Transverse colon (tissue), 4 donors: ENCODE measurements at regions not wholly inside any gene's neighbourhood (a gene's known extent, or its start where the extent isn't known, plus 50 kb on each side); places are given as distances from the start of the nearest gene placed in this dataset.

Source experiments
- DNase-seq: peaks from one replicate; pipeline ENCODE4 v3.0.0-alpha.2; 2019
- H3K27ac ChIP-seq, 4 donors: fragments of 200-600 bp; sonication (generic); 2 replicates each; pipeline ENCODE4 v1.5.1; 2016 to 2018; ENCODE audit warnings: inconsistent platforms in 4 of 4
- H3K27me3 ChIP-seq: fragments of 200-600 bp; sonication (generic); 2 replicates; pipeline ENCODE4 v1.5.1; 2017; ENCODE audit warnings: inconsistent platforms
- H3K36me3 ChIP-seq, 4 donors: fragments of 200-600 bp; sonication (generic); 2 replicates each; pipeline ENCODE4 v1.5.1; 2017 to 2019; ENCODE audit warnings: inconsistent platforms in 4 of 4
- H3K4me1 ChIP-seq, 4 donors: fragments of 200-600 bp; sonication (generic); 2 replicates each; pipeline ENCODE4 v1.5.1; 2017 to 2020; ENCODE audit warnings: inconsistent platforms in 4 of 4
- H3K4me3 ChIP-seq, 4 donors: fragments of 200-600 bp; sonication (generic); 1 replicate in 1 of 4; 2 replicates in 3 of 4; pipeline versions ENCODE4 v1.5.1 to v1.6.1; 2017 to 2019; ENCODE audit warnings: inconsistent platforms in 4 of 4
- H3K9me3 ChIP-seq, 2 donors: fragments of 200-600 bp; sonication (generic); 2 replicates each; pipeline ENCODE4 v1.5.1; 2017 to 2019; ENCODE audit warnings: inconsistent platforms in 2 of 2
- CTCF ChIP-seq, 5 experiments: fragments of 200-600 bp in 3 of 5; fragments of 450-650 bp in 2 of 5; sonication (generic) in 3 of 5; IDR thresholded peaks; 1 replicate in 2 of 5; 2 replicates in 3 of 5; pipeline ENCODE4 v1.5.1; 2016 to 2017; ENCODE audit warnings: antibody characterized with exemption in 5 of 5, inconsistent platforms in 3 of 5, mild to moderate bottlenecking in 2 of 5, moderate library complexity in 1 of 5
- EP300 ChIP-seq: sonication (generic); formaldehyde crosslinking; IDR thresholded peaks from one replicate; pipeline ENCODE4 v1.6.1; 2017; ENCODE audit warnings: antibody characterized with exemption, low read depth
- POLR2A ChIP-seq: fragments of 450-650 bp; IDR thresholded peaks from one replicate; pipeline ENCODE4 v1.6.1; 2016; ENCODE audit warnings: antibody characterized with exemption, mild to moderate bottlenecking, moderate library complexity
- POLR2AphosphoS5 ChIP-seq, 3 donors: sonication (generic); formaldehyde crosslinking; IDR thresholded peaks; one replicate each; pipeline ENCODE4 v1.6.1; 2016; ENCODE audit warnings: antibody characterized with exemption in 3 of 3
- WGBS, 2 donors: methylation state at CpG; one replicate each; pipeline ENCODE4 v1.1.5; 2018; ENCODE audit warnings: low coverage in 1 of 2; 5-methylcytosine and 5-hydroxymethylcytosine counted together
- in situ Hi-C, 4 donors: fragments of 200-750 bp; cut with MboI; loops; one replicate each; pipeline versions ENCODE4 v1.15.0 to v1.15.1; 2017; ENCODE audit warnings: low sequenced_read_pairs in 3 of 4, low pct_ligation_motif_present in 1 of 4, low pct_unique_long_range_greater_than_20kb in 1 of 4
- intact Hi-C: fragments of 100-400 bp; cut with DNase I; formaldehyde crosslinking; loops from one replicate; pipeline ENCODE4 v1.15.1; 2023; ENCODE audit warnings: low total_unique reads

DNA sequence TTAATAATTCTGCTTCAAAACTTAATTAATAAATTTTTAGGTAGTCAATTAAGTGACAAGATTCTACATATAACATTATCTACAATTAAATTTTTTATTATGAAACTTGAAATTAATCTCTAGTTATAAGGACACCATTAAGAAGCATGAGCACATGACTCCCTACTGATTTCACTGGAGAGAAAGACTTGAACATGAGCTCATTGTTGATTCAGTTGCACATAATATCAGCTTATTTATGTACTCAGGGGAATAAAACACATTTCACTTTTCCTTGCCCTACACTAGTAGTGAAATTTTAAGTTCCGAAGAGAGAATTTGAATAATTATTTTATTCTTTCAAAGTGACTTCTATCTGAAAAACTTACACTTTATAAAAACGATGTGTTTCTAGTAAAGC lies 370.2 kb upstream of the EPHA7 start:
- Histone ChIP-seq H3K4me3 (no peak overlapping the region), H3K9me3 (no peaks in the 10 kb centered on the region), H3K4me1 (no peaks in the 10 kb centered on the region), H3K36me3 (no peaks in the 10 kb centered on the region), H3K27me3 (no peaks in the 10 kb centered on the region), H3K27ac (no peak overlapping the region)
- TF ChIP-seq EP300 (no peak), CTCF (IDR thresholded peaks at IDR 0.05) (no peak), POLR2A (no peak), POLR2AphosphoS5 (IDR thresholded peaks at IDR 0.05) (no peak)
- DNase-seq = no peak
- in situ Hi-C loops = no loop called here
- WGBS, 2 donors = 69 to 76% methylated on average over 2 of the region's 2 CpGs
- intact Hi-C loops = no loop called here

- WGBS, 2 donors = 77 to 82% methylated on average over 3 of the region's 3 CpGs
- Histone ChIP-seq H3K27ac (no peak overlapping the region), H3K4me3 (no peak overlapping the region), H3K36me3 (no peaks in the 10 kb centered on the region), H3K4me1 (no peaks in the 10 kb centered on the region), H3K27me3 (no peaks in the 10 kb centered on the region), H3K9me3 (no peaks in the 10 kb centered on the region)
- intact Hi-C loops = no loop called here
- TF ChIP-seq CTCF (IDR thresholded peaks at IDR 0.05) (no peak), POLR2A (no peak), POLR2AphosphoS5 (IDR thresholded peaks at IDR 0.05) (no peak), EP300 (no peak)
- no peak for DNase-seq
- in situ Hi-C loops = no loop called here
These were observed 368.5 kb upstream of the EPHA7 start for GRCh38 chr6:93787841-93788240.

DNA sequence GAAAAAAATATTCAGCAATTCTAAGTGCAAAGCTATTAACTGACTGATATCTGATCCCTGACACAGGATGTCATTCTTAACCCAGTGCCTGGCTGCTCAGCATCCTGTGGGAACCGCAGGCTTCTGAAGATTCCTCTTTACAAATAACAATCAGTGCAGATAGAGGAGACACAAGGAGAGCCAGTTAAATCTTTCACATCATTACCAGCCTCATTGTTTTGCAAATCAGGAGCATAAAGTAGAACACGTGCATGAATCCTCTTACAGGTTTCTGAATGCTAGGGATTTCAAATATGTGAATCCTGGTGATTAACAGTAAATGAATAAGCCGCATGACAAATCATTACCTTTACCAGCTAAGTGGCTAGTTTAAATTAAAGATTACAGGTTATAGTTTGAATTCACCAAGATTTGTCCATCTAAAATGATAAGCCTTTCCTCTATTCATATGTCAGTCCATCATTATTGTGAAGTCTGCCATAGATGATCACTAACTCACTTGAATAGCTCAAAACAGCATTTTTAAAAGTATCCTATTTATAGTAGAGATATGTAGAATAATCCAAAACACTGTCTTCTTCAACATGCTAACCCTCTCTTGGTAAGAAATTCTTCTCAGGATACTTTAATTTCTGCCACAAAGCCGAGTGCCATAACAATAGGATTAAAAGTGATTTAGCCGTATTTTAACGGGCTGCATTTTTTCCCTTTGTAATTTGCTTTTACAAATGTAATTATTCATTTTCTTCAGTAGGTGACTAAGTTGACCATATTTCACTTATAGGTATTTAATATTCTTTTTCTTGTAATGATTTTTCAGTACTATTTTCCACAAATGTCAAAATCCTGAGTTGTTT lies 367.3 kb upstream of the EPHA7 start:
- in situ Hi-C loops (no loop called here), intact Hi-C loops (no loop called here)
- WGBS, 2 donors = 77 to 88% methylated on average over 6 of the region's 6 CpGs
- no peak for DNase-seq
- Histone ChIP-seq H3K27ac (no peak overlapping the region), H3K4me1 (no peaks in the 10 kb centered on the region), H3K27me3 (no peaks in the 10 kb centered on the region), H3K4me3 (no peak overlapping the region), H3K9me3 (no peaks in the 10 kb centered on the region), H3K36me3 (no peaks in the 10 kb centered on the region)
- no peak for TF ChIP-seq EP300
- no peak for TF ChIP-seq POLR2A
- no peak for TF ChIP-seq POLR2AphosphoS5 (IDR thresholded peaks at IDR 0.05)
- TF ChIP-seq CTCF (IDR thresholded peaks at IDR 0.05) = no peak

DNA sequence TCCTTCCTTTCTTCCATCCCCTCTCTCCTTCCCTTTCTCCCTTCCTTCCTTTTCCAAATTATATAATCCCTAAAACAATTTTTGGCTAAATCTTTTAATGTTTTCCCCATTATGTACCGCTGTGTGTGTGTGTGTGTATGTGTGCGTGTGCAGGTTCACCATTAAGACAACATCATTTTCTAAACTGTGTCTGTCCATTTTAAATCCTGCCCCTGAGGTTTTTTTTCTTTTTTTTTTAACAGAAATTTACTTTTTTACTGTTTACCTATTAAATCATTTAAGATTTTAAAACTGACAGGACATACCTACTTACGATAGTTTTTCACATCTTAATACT lies 366.3 kb upstream of the EPHA7 start:
- DNase-seq = no peak
- Histone ChIP-seq H3K9me3 (no peaks in the 10 kb centered on the region), H3K4me3 (peak overlapping the region in 2 of 4 donors; percentile 11 to 22), H3K36me3 (no peaks in the 10 kb centered on the region), H3K27ac (peak overlapping the region in 2 of 4 donors; percentile 40 to 48), H3K27me3 (no peaks in the 10 kb centered on the region), H3K4me1 (no peaks in the 10 kb centered on the region)
- in situ Hi-C loops (no loop called here), intact Hi-C loops (no loop called here)
- WGBS, 2 donors = 81 to 83% methylated on average over 3 of the region's 3 CpGs
- TF ChIP-seq CTCF (IDR thresholded peaks at IDR 0.05) (no peak), POLR2A (no peak), EP300 (no peak), POLR2AphosphoS5 (IDR thresholded peaks at IDR 0.05) (no peak)
